OCI-LY7 (cell line): ENCODE measurements at regions not wholly inside any gene's neighbourhood (a gene's known extent, or its start where the extent isn't known, plus 50 kb on each side); places are given as distances from the start of the nearest gene placed in this dataset.

Experiments
- CTCF ChIP-seq: fragments of 200-600 bp; sonication (generic); conservative IDR thresholded peaks from 2 replicates; pipeline ENCODE4 v1.5.1; 2014; ENCODE audit warnings: mild to moderate bottlenecking, antibody characterized with exemption, low read length, moderate library complexity, mixed read lengths
- EZH2phosphoT487 ChIP-seq: fragments of 200-600 bp; sonication (generic); IDR thresholded peaks from 2 replicates; pipeline ENCODE4 v1.6.1; 2018; ENCODE audit warnings: low read depth, borderline replicate concordance, mild to moderate bottlenecking, mixed run types, antibody characterized with exemption, low read length, moderate library complexity, mixed read lengths

DNA sequence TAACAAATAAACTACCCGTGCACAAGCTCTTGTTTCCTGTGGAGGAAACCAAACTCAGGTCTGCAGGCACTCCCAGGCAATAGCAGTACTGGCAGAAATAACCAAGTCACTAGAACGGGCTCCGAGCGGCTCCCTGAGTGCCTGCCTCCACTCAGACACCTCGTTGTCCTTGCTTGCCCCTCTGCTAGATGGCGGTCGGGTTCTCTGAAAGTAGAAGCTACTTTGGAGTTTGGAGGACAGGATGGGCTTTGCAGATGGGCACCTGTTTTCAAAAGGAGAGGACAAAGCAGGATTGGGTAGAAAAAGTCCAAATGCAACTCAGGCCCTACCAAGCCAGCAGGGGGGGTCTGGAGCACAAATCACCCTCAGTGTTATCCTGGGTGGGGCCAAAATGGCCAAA, 136.4 kb downstream of the LRRC30 start:
- TF ChIP-seq CTCF (no peak), EZH2phosphoT487 (no peak)
